Neural crest cell (in vitro differentiated cells): ENCODE measurements at regions not wholly inside any gene's neighbourhood (a gene's known extent, or its start where the extent isn't known, plus 50 kb on each side); places are given as distances from the start of the nearest gene placed in this dataset.

Source experiments
- DNase-seq: peaks from one replicate; pipeline ENCODE4 v3.0.0; 2021; ENCODE audit warnings: low read depth, mixed read lengths, low spot score
- H3K27ac Mint-ChIP-seq: one replicate; pipeline ENCODE4 v1.8.0; 2021; ENCODE audit warnings: mild to moderate bottlenecking, mixed read lengths; ENCODE audit not compliant: unreplicated experiment
- H3K27me3 Mint-ChIP-seq: 2 replicates; pipeline ENCODE4 v1.8.0; 2021; ENCODE audit warnings: low read depth, mild to moderate bottlenecking, mixed read lengths
- H3K36me3 Mint-ChIP-seq: 2 replicates; pipeline ENCODE4 v1.8.0; 2021; ENCODE audit warnings: low read depth, mild to moderate bottlenecking, mixed read lengths
- H3K4me1 Mint-ChIP-seq: 2 replicates; pipeline ENCODE4 v1.8.0; 2021; ENCODE audit warnings: mixed read lengths
- H3K4me3 Mint-ChIP-seq: one replicate; pipeline ENCODE4 v1.8.0; 2021; ENCODE audit warnings: mild to moderate bottlenecking, mixed read lengths
- H3K9me3 Mint-ChIP-seq: 2 replicates; pipeline ENCODE4 v1.8.0; 2021; ENCODE audit warnings: mixed read lengths
- TF ChIP-seq, protein P1 (sequence below): fragments of 200-600 bp; sonication (generic); conservative IDR thresholded peaks from 2 replicates; pipeline ENCODE4 v1.5.0; 2021; ENCODE audit warnings: antibody characterized with exemption, mild to moderate bottlenecking

DNA sequence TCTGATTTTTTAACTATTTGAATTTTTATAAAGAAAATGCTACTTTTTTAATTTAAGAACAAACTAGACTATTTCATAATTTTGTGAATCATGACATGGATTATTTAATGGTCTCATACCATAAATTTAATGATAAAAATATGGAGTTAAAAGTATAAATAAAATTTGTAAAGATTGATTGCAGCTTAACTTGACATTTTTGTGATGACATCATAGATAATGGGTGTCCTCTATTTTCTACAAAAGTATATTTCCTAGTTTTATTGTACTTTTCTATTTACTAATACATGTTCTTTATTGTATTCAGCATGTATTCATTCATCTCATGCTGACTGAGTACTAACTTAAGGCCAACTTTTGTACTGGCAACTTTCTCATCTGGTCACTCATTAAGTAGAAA is 1096.5 kb downstream of the NR2F1-AS1 start:
- Mint-ChIP-seq H3K4me3 (no peak overlapping the region), H3K4me1 (no peaks in the 10 kb centered on the region), H3K27ac (no peak overlapping the region), H3K9me3 (peaks cover 7% of the 10 kb centered on the region), H3K36me3 (no peaks in the 10 kb centered on the region), H3K27me3 (no peaks in the 10 kb centered on the region)
- TF ChIP-seq, protein P1, sequence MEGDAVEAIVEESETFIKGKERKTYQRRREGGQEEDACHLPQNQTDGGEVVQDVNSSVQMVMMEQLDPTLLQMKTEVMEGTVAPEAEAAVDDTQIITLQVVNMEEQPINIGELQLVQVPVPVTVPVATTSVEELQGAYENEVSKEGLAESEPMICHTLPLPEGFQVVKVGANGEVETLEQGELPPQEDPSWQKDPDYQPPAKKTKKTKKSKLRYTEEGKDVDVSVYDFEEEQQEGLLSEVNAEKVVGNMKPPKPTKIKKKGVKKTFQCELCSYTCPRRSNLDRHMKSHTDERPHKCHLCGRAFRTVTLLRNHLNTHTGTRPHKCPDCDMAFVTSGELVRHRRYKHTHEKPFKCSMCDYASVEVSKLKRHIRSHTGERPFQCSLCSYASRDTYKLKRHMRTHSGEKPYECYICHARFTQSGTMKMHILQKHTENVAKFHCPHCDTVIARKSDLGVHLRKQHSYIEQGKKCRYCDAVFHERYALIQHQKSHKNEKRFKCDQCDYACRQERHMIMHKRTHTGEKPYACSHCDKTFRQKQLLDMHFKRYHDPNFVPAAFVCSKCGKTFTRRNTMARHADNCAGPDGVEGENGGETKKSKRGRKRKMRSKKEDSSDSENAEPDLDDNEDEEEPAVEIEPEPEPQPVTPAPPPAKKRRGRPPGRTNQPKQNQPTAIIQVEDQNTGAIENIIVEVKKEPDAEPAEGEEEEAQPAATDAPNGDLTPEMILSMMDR: no peak
- DNase-seq: no peak

DNA sequence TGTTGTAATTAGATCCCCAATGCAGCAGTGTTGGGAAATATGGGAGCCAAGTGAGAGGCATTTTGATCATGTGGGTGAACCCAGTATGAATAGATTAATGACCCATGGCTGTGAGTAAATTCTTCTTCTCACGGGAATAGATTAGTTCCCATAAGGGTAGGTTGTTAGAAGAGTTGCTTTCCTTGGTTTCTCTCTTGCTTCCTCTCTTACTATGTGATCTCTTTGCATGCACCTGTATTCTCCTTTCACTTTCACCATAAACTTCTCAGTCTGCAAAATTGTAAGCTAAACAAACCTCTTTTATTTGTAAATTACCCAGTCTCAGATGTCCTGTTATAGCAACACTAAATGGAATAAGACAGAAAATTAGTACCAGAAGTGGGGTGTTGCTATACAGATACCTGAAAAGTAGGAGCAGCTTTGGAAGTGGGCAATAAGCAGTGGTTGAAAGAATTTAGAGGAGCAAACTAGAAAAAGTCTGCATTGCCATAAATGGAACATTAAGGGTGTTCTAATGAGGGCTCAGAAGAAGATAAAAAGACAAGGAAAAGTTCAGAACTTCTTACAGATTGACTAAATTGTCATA is 1090.0 kb upstream of the ARRDC3 start:
- H3K9me3 Mint-ChIP-seq: peaks cover 18% of the 10 kb centered on the region
- H3K27ac Mint-ChIP-seq: no peak overlapping the region
- H3K4me1 Mint-ChIP-seq: no peaks in the 10 kb centered on the region
- H3K27me3 Mint-ChIP-seq: no peaks in the 10 kb centered on the region
- H3K4me3 Mint-ChIP-seq: no peak overlapping the region
- no peak for DNase-seq
- TF ChIP-seq, protein P1: no peak
- H3K36me3 Mint-ChIP-seq: peaks cover 2% of the 10 kb centered on the region

DNA sequence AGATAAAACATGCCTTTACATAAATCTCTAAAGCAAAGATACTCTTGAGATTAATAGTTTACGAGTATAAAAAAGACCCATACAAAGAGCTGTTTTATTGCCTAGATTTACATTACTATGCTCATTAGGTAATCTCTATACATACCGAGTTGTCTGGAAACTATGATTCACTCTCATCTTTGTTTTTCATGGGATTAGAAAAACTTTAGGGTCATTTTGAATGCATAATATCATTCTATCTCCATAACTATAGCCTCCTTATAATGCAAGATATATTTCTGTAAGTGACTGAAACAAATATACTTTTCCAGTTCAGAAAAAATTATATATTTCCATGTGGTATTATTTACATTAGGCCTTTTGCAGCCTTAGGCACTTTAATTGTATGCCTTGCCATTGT is 1088.7 kb upstream of the ARRDC3 start:
- peaks cover 2% of the 10 kb centered on the region for H3K36me3 Mint-ChIP-seq
- H3K4me3 Mint-ChIP-seq: no peak overlapping the region
- DNase-seq: no peak
- H3K4me1 Mint-ChIP-seq: no peaks in the 10 kb centered on the region
- no peaks in the 10 kb centered on the region for H3K27me3 Mint-ChIP-seq
- TF ChIP-seq, protein P1: no peak
- H3K9me3 Mint-ChIP-seq: peaks cover 18% of the 10 kb centered on the region
- H3K27ac Mint-ChIP-seq: no peak overlapping the region

DNA sequence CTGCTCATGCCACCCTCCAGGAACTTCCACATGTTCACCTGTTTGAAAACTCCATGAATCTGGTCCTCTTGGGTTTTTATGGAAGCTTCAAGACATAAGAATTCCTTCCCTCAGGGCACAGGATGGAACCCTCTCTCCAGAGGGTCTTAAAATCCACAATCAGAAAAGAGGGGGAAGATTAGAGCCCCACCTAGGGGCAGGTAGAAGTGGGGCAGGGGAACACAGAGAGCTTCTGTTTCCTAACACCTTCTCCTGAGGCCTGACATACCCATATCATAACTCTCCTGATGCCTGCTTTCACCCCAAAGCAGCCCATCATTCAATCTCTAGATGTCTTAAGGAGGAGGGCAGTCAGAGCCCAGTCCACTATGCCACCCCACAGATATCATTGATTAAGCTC is 1087.7 kb upstream of the ARRDC3 start:
- H3K9me3 Mint-ChIP-seq: peaks cover 18% of the 10 kb centered on the region
- peaks cover 2% of the 10 kb centered on the region for H3K36me3 Mint-ChIP-seq
- H3K27me3 Mint-ChIP-seq: no peaks in the 10 kb centered on the region
- H3K27ac Mint-ChIP-seq: no peak overlapping the region
- TF ChIP-seq, protein P1: no peak
- DNase-seq: no peak
- no peaks in the 10 kb centered on the region for H3K4me1 Mint-ChIP-seq
- H3K4me3 Mint-ChIP-seq: no peak overlapping the region

DNA sequence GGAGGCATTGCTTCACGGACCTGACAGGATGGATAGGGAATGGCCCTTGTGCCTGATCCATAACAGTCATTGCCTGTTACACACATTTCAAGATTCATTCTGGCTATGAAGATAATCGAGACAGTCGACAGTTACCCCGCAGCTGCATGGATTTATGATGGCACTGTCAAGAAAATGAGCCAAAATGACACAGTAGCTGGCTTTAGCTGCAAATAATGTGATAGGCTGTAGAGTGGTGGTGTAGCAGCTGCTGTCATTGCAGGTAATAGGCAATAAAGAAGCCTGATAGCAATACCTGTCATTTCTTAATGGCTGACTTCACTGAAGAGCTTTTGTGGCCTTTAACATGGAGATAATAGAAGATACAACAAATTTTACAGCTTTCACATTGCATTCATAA is 1085.2 kb upstream of the ARRDC3 start:
- DNase-seq: no peak
- Mint-ChIP-seq H3K4me1 (no peaks in the 10 kb centered on the region), H3K9me3 (peaks cover 11% of the 10 kb centered on the region), H3K4me3 (no peak overlapping the region), H3K27ac (no peak overlapping the region), H3K27me3 (no peaks in the 10 kb centered on the region), H3K36me3 (peaks cover 2% of the 10 kb centered on the region)
- TF ChIP-seq, protein P1: no peak
